ENCODE measurements at regions not wholly inside any gene's neighbourhood (a gene's known extent, or its start where the extent isn't known, plus 50 kb on each side); places are given as distances from the start of the nearest gene placed in this dataset.

DNA sequence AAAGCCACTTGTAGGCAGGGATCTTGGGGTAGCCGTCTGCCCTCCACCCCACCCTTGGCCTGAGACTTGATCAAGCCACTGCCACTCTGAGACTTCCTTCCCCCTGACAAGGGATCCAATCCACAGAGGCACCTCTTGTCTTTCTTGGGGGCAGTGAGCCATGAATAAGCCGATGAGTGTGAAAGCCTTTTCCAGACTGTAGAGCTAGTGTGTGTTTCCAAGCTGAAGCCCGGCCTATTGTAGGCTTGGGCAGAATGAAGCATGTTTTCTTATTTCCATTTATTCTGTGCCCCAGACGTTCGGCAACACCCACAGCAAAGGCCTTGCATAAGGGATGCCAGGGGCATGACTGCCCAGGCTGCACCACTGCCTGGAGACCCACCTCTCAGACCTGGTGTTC lies 991.6 kb downstream of the BCL11B start:
- TF ChIP-seq POLR2A (IDR thresholded peaks at IDR 0.05): no peak
- no peak for TF ChIP-seq EP300 (IDR thresholded peaks at IDR 0.05)
- no peak for TF ChIP-seq CTCF (IDR thresholded peaks at IDR 0.05)
- no peaks in the 10 kb centered on the region for H3K36me3 ChIP-seq
- H3K9me3 ChIP-seq: peaks cover 0 to under 1% (median 0%) of the 10 kb centered on the region in 4 donors
- no peaks in the 10 kb centered on the region for H3K4me1 ChIP-seq
- H3K27ac ChIP-seq: no peak overlapping the region
- no peak overlapping the region for H3K4me3 ChIP-seq
- no peaks in the 10 kb centered on the region for H3K27me3 ChIP-seq
- no peak for DNase-seq (ENCODE audit: low spot score in 2 of 2)
- WGBS, 2 donors: 45 to 55% methylated on average over 5 of the region's 5 CpGs

- Histone ChIP-seq H3K36me3 (no peaks in the 10 kb centered on the region), H3K4me1 (no peaks in the 10 kb centered on the region), H3K27ac (no peak overlapping the region), H3K27me3 (no peaks in the 10 kb centered on the region), H3K9me3 (peaks cover 0 to 15% (median 0%) of the 10 kb centered on the region in 4 donors), H3K4me3 (no peak overlapping the region)
- TF ChIP-seq POLR2A (IDR thresholded peaks at IDR 0.05) (no peak), EP300 (IDR thresholded peaks at IDR 0.05) (no peak), CTCF (IDR thresholded peaks at IDR 0.05) (no peak)
- no peak for DNase-seq (ENCODE audit: low spot score in 2 of 2)
- 82 to 85% methylated on average over 6 of the region's 6 CpGs for WGBS, 2 donors
Observed at GRCh38 chr14:98288825-98289224, 983.2 kb downstream of the BCL11B start.

DNA sequence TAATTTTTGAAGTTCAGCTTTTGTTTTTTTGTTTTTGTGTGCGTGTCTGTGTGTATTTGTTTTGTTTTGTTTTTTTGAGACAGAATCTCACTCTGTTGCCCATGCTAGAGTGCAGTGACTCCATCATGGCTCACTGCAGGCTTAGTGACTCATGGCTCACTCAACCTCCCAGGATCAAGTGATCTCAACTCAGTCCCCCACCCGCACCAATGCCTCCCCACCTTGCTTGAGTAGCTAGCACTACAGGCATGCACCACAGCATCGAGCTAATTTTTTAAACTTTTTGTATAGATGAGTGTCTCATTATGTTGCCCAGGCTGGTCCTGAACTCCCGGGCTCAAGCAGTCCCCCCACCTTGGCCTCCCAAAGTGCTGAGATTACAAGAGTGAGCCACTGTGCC lies 981.4 kb downstream of the BCL11B start:
- no peaks in the 10 kb centered on the region for H3K27me3 ChIP-seq
- H3K27ac ChIP-seq: no peak overlapping the region
- no peak for TF ChIP-seq POLR2A (IDR thresholded peaks at IDR 0.05)
- no peak for TF ChIP-seq EP300 (IDR thresholded peaks at IDR 0.05)
- TF ChIP-seq CTCF (IDR thresholded peaks at IDR 0.05): no peak
- no peak overlapping the region for H3K4me3 ChIP-seq
- peaks cover 0 to 13% (median 0%) of the 10 kb centered on the region in 4 donors for H3K9me3 ChIP-seq
- H3K4me1 ChIP-seq: no peaks in the 10 kb centered on the region
- DNase-seq (ENCODE audit: low spot score in 2 of 2): no peak
- no peaks in the 10 kb centered on the region for H3K36me3 ChIP-seq
- WGBS, 2 donors: 82 to 83% methylated on average over 4 of the region's 4 CpGs

- Histone ChIP-seq H3K27ac (no peak overlapping the region), H3K9me3 (no peaks in the 10 kb centered on the region)
- TF ChIP-seq EP300 (IDR thresholded peaks at IDR 0.05) (no peak), CTCF (IDR thresholded peaks at IDR 0.05) (no peak), POLR2A (IDR thresholded peaks at IDR 0.05) (no peak)
Observed at GRCh38 chr14:98292191-98292590, 979.8 kb downstream of the BCL11B start.

GRCh38 chr14:98293576-98293975 lies 978.4 kb downstream of the BCL11B start:
- no peaks in the 10 kb centered on the region for H3K9me3 ChIP-seq
- H3K4me3 ChIP-seq: no peak overlapping the region
- no peaks in the 10 kb centered on the region for H3K4me1 ChIP-seq
- DNase-seq (ENCODE audit: low spot score in 2 of 2): no peak
- no peak overlapping the region for H3K27ac ChIP-seq
- 88% methylated on average over 5 of the region's 5 CpGs for WGBS, 2 donors
- TF ChIP-seq EP300 (IDR thresholded peaks at IDR 0.05): no peak
- TF ChIP-seq CTCF (IDR thresholded peaks at IDR 0.05): no peak
- TF ChIP-seq POLR2A (IDR thresholded peaks at IDR 0.05): no peak
- no peaks in the 10 kb centered on the region for H3K36me3 ChIP-seq
- H3K27me3 ChIP-seq: no peaks in the 10 kb centered on the region

More at GRCh38 chr14:98292191-98292590, 979.8 kb downstream of the BCL11B start:
- no peaks in the 10 kb centered on the region for H3K27me3 ChIP-seq
- H3K4me3 ChIP-seq: no peak overlapping the region
- no peaks in the 10 kb centered on the region for H3K36me3 ChIP-seq
- H3K4me1 ChIP-seq: no peaks in the 10 kb centered on the region
- WGBS, 2 donors: 96 to 97% methylated on average over 2 of the region's 2 CpGs
- DNase-seq (ENCODE audit: low spot score in 2 of 2): no peak
